KMS-11 (cell line): ENCODE measurements at regions not wholly inside any gene's neighbourhood (a gene's known extent, or its start where the extent isn't known, plus 50 kb on each side); places are given as distances from the start of the nearest gene placed in this dataset.

Source experiments
- H2AFZ ChIP-seq: fragments of 200-600 bp; sonication (generic); 2 replicates; pipeline ENCODE4 v1.6.1; 2016; ENCODE audit warnings: antibody characterized with exemption, mixed run types, low read depth
- H3K27ac ChIP-seq: fragments of 200-600 bp; sonication (generic); 2 replicates; pipeline ENCODE4 v1.6.1; 2016; ENCODE audit warnings: mild to moderate bottlenecking, mixed run types
- H3K27me3 ChIP-seq: fragments of 200-600 bp; sonication (generic); 2 replicates; pipeline ENCODE4 v1.6.1; 2017; ENCODE audit warnings: mild to moderate bottlenecking, low read depth, mixed run types, moderate library complexity; ENCODE audit not compliant: insufficient read depth
- H3K36me3 ChIP-seq: fragments of 200-600 bp; sonication (generic); 2 replicates; pipeline ENCODE4 v1.6.1; 2017; ENCODE audit warnings: mild to moderate bottlenecking, mixed run types; ENCODE audit not compliant: insufficient read depth
- H3K4me1 ChIP-seq: fragments of 200-600 bp; sonication (generic); 2 replicates; pipeline ENCODE4 v1.6.1; 2016; ENCODE audit warnings: mild to moderate bottlenecking, low read depth, mixed run types; ENCODE audit not compliant: poor library complexity, severe bottlenecking
- H3K4me2 ChIP-seq: fragments of 200-600 bp; sonication (generic); 2 replicates; pipeline ENCODE4 v1.7.0; 2016; ENCODE audit warnings: mild to moderate bottlenecking, mixed run types
- H3K4me3 ChIP-seq: fragments of 200-600 bp; sonication (generic); IDR thresholded peaks from 2 replicates; pipeline ENCODE4 v1.6.1; 2017; ENCODE audit warnings: low read depth, low read length, mixed read lengths; ENCODE audit not compliant: insufficient read depth
- H3K79me2 ChIP-seq: fragments of 200-600 bp; sonication (generic); 2 replicates; pipeline ENCODE4 v1.6.1; 2016; ENCODE audit warnings: low read depth, mixed run types; ENCODE audit not compliant: insufficient read depth
- H3K9ac ChIP-seq: fragments of 200-600 bp; sonication (generic); 2 replicates; pipeline ENCODE4 v1.6.1; 2016; ENCODE audit warnings: mild to moderate bottlenecking, mixed run types
- H4K20me1 ChIP-seq: fragments of 200-600 bp; sonication (generic); 2 replicates; pipeline ENCODE4 v1.6.1; 2016; ENCODE audit warnings: mild to moderate bottlenecking, mixed run types; ENCODE audit not compliant: insufficient read depth
- CTCF ChIP-seq: fragments of 200-600 bp; sonication (generic); conservative IDR thresholded peaks from 2 replicates; pipeline ENCODE4 v1.6.1; 2017; ENCODE audit warnings: low read depth, mild to moderate bottlenecking, antibody characterized with exemption, low read length, moderate library complexity, mixed read lengths

- Histone ChIP-seq H3K9ac (no peak overlapping the region), H2AFZ (no peak overlapping the region), H3K4me2 (no peak overlapping the region), H3K27ac (no peak overlapping the region), H4K20me1 (no peaks in the 10 kb centered on the region), H3K36me3 (no peaks in the 10 kb centered on the region), H3K4me1 (no peaks in the 10 kb centered on the region), H3K4me3 (no peak overlapping the region), H3K79me2 (no peaks in the 10 kb centered on the region), H3K27me3 (no peaks in the 10 kb centered on the region)
- TF ChIP-seq CTCF: no peak
These were observed 387.2 kb downstream of the NPIPA8 start for GRCh38 chr16:17949141-17949981.

- no peak for TF ChIP-seq CTCF
- no peaks in the 10 kb centered on the region for H3K4me1 ChIP-seq
- no peak overlapping the region for H3K4me3 ChIP-seq
- H3K9ac ChIP-seq: no peak overlapping the region
- no peak overlapping the region for H3K4me2 ChIP-seq
- no peaks in the 10 kb centered on the region for H4K20me1 ChIP-seq
- no peak overlapping the region for H2AFZ ChIP-seq
- no peak overlapping the region for H3K27ac ChIP-seq
- no peaks in the 10 kb centered on the region for H3K36me3 ChIP-seq
- H3K79me2 ChIP-seq: no peaks in the 10 kb centered on the region
- no peaks in the 10 kb centered on the region for H3K27me3 ChIP-seq
These were observed 388.9 kb downstream of the NPIPA8 start for GRCh38 chr16:17947637-17948036.

GRCh38 chr16:17947165-17947564 lies 389.4 kb downstream of the NPIPA8 start:
- Histone ChIP-seq H2AFZ (no peak overlapping the region), H3K4me3 (no peak overlapping the region), H3K4me1 (no peaks in the 10 kb centered on the region), H3K79me2 (no peaks in the 10 kb centered on the region), H3K9ac (no peak overlapping the region), H3K27ac (no peak overlapping the region), H4K20me1 (no peaks in the 10 kb centered on the region), H3K4me2 (no peak overlapping the region), H3K36me3 (no peaks in the 10 kb centered on the region), H3K27me3 (no peaks in the 10 kb centered on the region)
- TF ChIP-seq CTCF: no peak

- H2AFZ ChIP-seq: no peak overlapping the region
- H3K4me1 ChIP-seq: no peaks in the 10 kb centered on the region
- H4K20me1 ChIP-seq: no peaks in the 10 kb centered on the region
- H3K4me2 ChIP-seq: no peak overlapping the region
- H3K4me3 ChIP-seq: no peak overlapping the region
- no peaks in the 10 kb centered on the region for H3K36me3 ChIP-seq
- H3K79me2 ChIP-seq: no peaks in the 10 kb centered on the region
- no peak overlapping the region for H3K27ac ChIP-seq
- H3K9ac ChIP-seq: no peak overlapping the region
- H3K27me3 ChIP-seq: no peaks in the 10 kb centered on the region
- TF ChIP-seq CTCF: no peak
These were observed 391.4 kb downstream of the NPIPA8 start for GRCh38 chr16:17945080-17945601.
